Caco-2 (cell line): ENCODE measurements at regions not wholly inside any gene's neighbourhood (a gene's known extent, or its start where the extent isn't known, plus 50 kb on each side); places are given as distances from the start of the nearest gene placed in this dataset.

Experiments
- BruUV-seq: library from RNA; stranded (reverse); fragments of 400-500 nt; replicated peaks from 2 replicates; lab custom pipeline; 2021; lab: Mats Ljungman, UMichigan
- CTCF ChIA-PET: fragments of 300-600 bp; sonication (Branson Sonifier 250); formaldehyde crosslinking; loops from one replicate; lab custom pipeline; 2022; ENCODE audit warnings: antibody characterized with exemption; lab: Charles Lee
- POLR2A ChIA-PET: fragments of 300-600 bp; sonication (Branson Sonifier 250); formaldehyde crosslinking; loops from one replicate; lab custom pipeline; 2022; ENCODE audit warnings: antibody characterized with exemption; lab: Charles Lee
- DNase-seq, 2 experiments: peaks; one replicate each; pipeline versions ENCODE4 v3.0.0 to v3.0.0-alpha.2; 2020 to 2022
- H3K27me3 ChIP-seq: replicated peaks from 2 replicates; pipeline ENCODE4 v1.6.0; 2011; ENCODE audit warnings: low read length; ENCODE audit not compliant: control insufficient read depth, insufficient read depth
- H3K36me3 ChIP-seq: 2 replicates; pipeline ENCODE4 v1.5.1; 2011; ENCODE audit warnings: low read length; ENCODE audit not compliant: control insufficient read depth, insufficient read depth
- H3K4me1 ChIP-seq: fragments of 250-450 bp; sonication (Bioruptor Pico); 2 replicates; pipeline ENCODE4 v1.5.1; 2020; ENCODE audit warnings: mild to moderate bottlenecking
- H3K4me3 ChIP-seq: 2 replicates; pipeline ENCODE4 v1.5.1; 2011; ENCODE audit warnings: low read depth, mild to moderate bottlenecking, control low read depth, low read length
- H3K9me3 ChIP-seq: fragments of 250-450 bp; sonication (Bioruptor Pico); 2 replicates; pipeline ENCODE4 v1.5.1; 2020; ENCODE audit warnings: mild to moderate bottlenecking, moderate library complexity
- H3K27ac Mint-ChIP-seq: one replicate; pipeline ENCODE4 v1.8.0; 2022; ENCODE audit warnings: mixed read lengths; ENCODE audit not compliant: unreplicated experiment
- H3K27me3 Mint-ChIP-seq: one replicate; pipeline ENCODE4 v1.8.0; 2022; ENCODE audit warnings: mixed read lengths; ENCODE audit not compliant: insufficient read depth, unreplicated experiment
- H3K36me3 Mint-ChIP-seq: one replicate; pipeline ENCODE4 v1.8.0; 2022; ENCODE audit warnings: mild to moderate bottlenecking, mixed read lengths; ENCODE audit not compliant: insufficient read depth, unreplicated experiment
- H3K4me1 Mint-ChIP-seq: one replicate; pipeline ENCODE4 v1.8.0; 2022; ENCODE audit warnings: low read depth, mixed read lengths; ENCODE audit not compliant: unreplicated experiment
- H3K4me3 Mint-ChIP-seq: one replicate; pipeline ENCODE4 v1.8.0; 2022; ENCODE audit warnings: mild to moderate bottlenecking, moderate library complexity, mixed read lengths; ENCODE audit not compliant: unreplicated experiment
- H3K9me3 Mint-ChIP-seq: one replicate; pipeline ENCODE4 v1.8.0; 2022; ENCODE audit warnings: mixed read lengths; ENCODE audit not compliant: unreplicated experiment
- CTCF ChIP-seq, 2 experiments: fragments of 200-600 bp in 1 of 2; IDR thresholded peaks; 1 replicate in 1 of 2; 2 replicates in 1 of 2; pipeline versions ENCODE4 v1.5.1 to v1.8.0; 2011 to 2022; ENCODE audit warnings: antibody characterized with exemption in 1 of 2, control low read depth in 1 of 2, inconsistent platforms in 1 of 2, low read depth in 1 of 2, low read length in 1 of 2, mild to moderate bottlenecking in 1 of 2, moderate library complexity in 1 of 2; ENCODE audit not compliant: insufficient read depth in 1 of 2, severe bottlenecking in 1 of 2, unreplicated experiment in 1 of 2
- intact Hi-C: fragments of 100-400 bp; cut with micrococcal nuclease; formaldehyde crosslinking; loops from one replicate; pipeline ENCODE4 v1.10.0; 2022; ENCODE audit not compliant: unreplicated experiment

DNA sequence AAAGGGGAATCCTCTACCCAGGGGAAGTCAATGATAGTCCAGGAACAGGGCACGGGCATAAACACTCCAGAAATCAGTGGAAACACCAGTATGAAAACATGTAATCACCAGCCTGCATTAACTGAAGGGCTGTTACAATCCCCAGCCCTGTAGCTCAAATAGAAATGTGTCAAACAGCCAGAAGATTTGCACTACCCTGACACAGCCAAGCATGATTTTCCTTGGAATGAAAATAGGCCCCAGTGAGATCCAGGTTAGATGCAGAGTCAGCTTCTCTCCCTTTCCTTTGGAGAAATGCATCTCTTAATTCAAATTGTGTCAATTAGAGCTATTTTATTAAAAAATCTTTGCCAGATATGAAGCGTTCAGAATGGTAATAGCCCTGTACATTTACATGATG, 158.1 kb downstream of the RPS29 start:
- no peaks in the 10 kb centered on the region for H3K36me3 ChIP-seq
- DNase-seq, result no peak
- intact Hi-C loops, result no loop called here
- Mint-ChIP-seq H3K36me3 (no peaks in the 10 kb centered on the region), H3K4me3 (no peak overlapping the region), H3K27ac (no peak overlapping the region), H3K9me3 (peaks cover 13% of the 10 kb centered on the region), H3K4me1 (peaks cover 5% of the 10 kb centered on the region), H3K27me3 (peaks cover 21% of the 10 kb centered on the region)
- BruUV-seq, result no TSS peak
- H3K4me1 ChIP-seq, result no peaks in the 10 kb centered on the region
- H3K9me3 ChIP-seq, result peaks cover 6% of the 10 kb centered on the region; the same call in 1 of the 2 replicates
- ChIA-PET CTCF (no interaction called here), POLR2A (no interaction called here)
- no peaks in the 10 kb centered on the region for H3K27me3 ChIP-seq
- no peak for TF ChIP-seq CTCF (IDR thresholded peaks at IDR 0.05; ENCODE audit: insufficient read depth in 1 of 2, low read depth in 1 of 2, low read length in 1 of 2, severe bottlenecking in 1 of 2, unreplicated experiment in 1 of 2)
- H3K4me3 ChIP-seq, result no peak overlapping the region

GRCh38 chr14:49427117-49427516, 159.1 kb downstream of the RPS29 start:
- DNase-seq, result no peak
- ChIA-PET POLR2A (no interaction called here), CTCF (no interaction called here)
- no peak for TF ChIP-seq CTCF (IDR thresholded peaks at IDR 0.05; ENCODE audit: insufficient read depth in 1 of 2, low read depth in 1 of 2, low read length in 1 of 2, severe bottlenecking in 1 of 2, unreplicated experiment in 1 of 2)
- Histone ChIP-seq H3K9me3 (peaks cover 1% of the 10 kb centered on the region; the same call in 1 of the 2 replicates), H3K27me3 (no peaks in the 10 kb centered on the region), H3K4me3 (no peak overlapping the region), H3K36me3 (no peaks in the 10 kb centered on the region), H3K4me1 (no peaks in the 10 kb centered on the region)
- Mint-ChIP-seq H3K4me1 (peaks cover 5% of the 10 kb centered on the region), H3K9me3 (peaks cover 5% of the 10 kb centered on the region), H3K27ac (no peak overlapping the region), H3K4me3 (no peak overlapping the region), H3K27me3 (peaks cover 20% of the 10 kb centered on the region), H3K36me3 (no peaks in the 10 kb centered on the region)
- no TSS peak for BruUV-seq
- intact Hi-C loops, result no loop called here

DNA sequence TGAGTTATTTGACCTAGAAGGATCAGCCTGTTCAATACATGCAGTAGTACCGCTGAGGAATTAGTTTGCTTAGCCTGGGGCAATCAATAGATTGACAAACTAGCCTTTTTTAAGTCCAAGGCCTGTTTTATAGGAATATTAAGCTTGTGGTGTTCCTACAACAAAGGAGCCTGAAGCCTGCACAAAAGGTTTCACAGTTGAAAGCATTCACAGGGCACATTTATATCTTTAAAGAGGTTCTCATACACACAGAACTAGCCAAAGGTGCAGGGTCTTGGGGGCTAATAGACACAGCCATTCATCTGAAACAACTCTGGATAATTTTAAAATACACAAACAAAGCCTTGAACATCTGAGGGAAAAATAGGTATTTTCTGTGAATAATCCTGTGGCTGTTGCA, 160.3 kb downstream of the RPS29 start:
- no peaks in the 10 kb centered on the region for H3K36me3 ChIP-seq
- H3K9me3 ChIP-seq, result no peaks in the 10 kb centered on the region
- Mint-ChIP-seq H3K4me3 (no peak overlapping the region), H3K4me1 (peaks cover 5% of the 10 kb centered on the region), H3K27ac (no peak overlapping the region), H3K27me3 (peaks cover 20% of the 10 kb centered on the region), H3K9me3 (no peaks in the 10 kb centered on the region), H3K36me3 (no peaks in the 10 kb centered on the region)
- no peaks in the 10 kb centered on the region for H3K4me1 ChIP-seq
- BruUV-seq, result no TSS peak
- ChIA-PET POLR2A (no interaction called here), CTCF (no interaction called here)
- H3K4me3 ChIP-seq, result no peak overlapping the region
- no peak for TF ChIP-seq CTCF (IDR thresholded peaks at IDR 0.05; ENCODE audit: insufficient read depth in 1 of 2, low read depth in 1 of 2, low read length in 1 of 2, severe bottlenecking in 1 of 2, unreplicated experiment in 1 of 2)
- no peak for DNase-seq
- intact Hi-C loops, result no loop called here
- no peaks in the 10 kb centered on the region for H3K27me3 ChIP-seq
